CD4-positive, alpha-beta T cell (primary cell): ENCODE measurements at regions not wholly inside any gene's neighbourhood (a gene's known extent, or its start where the extent isn't known, plus 50 kb on each side); places are given as distances from the start of the nearest gene placed in this dataset.

Experiments used
- ATAC-seq: fragments of 200-7000 bp; cut with Tn5 transposase; one replicate; pipeline ENCODE4 v1.10.0; 2022; ENCODE audit warnings: mild to moderate bottlenecking; ENCODE audit not compliant: poor library complexity
- CTCF ChIA-PET: fragments of 350-600 bp; sonication (Branson Sonifier 250); formaldehyde crosslinking; loops from one replicate; lab custom pipeline; 2021; ENCODE audit warnings: antibody characterized with exemption, inconsistent platforms; lab: Charles Lee
- POLR2A ChIA-PET: fragments of 350-600 bp; sonication (Branson Sonifier 250); formaldehyde crosslinking; loops from one replicate; lab custom pipeline; 2021; ENCODE audit warnings: antibody characterized with exemption, inconsistent platforms; lab: Charles Lee
- DNase-seq, 14 experiments: peaks; one replicate each; pipeline ENCODE4 v3.0.0-alpha.2; 2013 to 2020; ENCODE audit warnings: mixed read lengths in 2 of 14
- H3K27ac ChIP-seq, 2 donors: one replicate each; pipeline versions ENCODE4 v1.5.1 to v1.7.0; 2013; ENCODE audit warnings: low read length in 2 of 2, low read depth in 1 of 2, mild to moderate bottlenecking in 1 of 2
- H3K27me3 ChIP-seq, 2 experiments: 1 replicate in 1 of 2; 2 replicates in 1 of 2; pipeline versions ENCODE4 v1.6.1 to v1.7.0; 2013; ENCODE audit warnings: low read length in 2 of 2, control low read depth in 1 of 2, mild to moderate bottlenecking in 1 of 2, moderate library complexity in 1 of 2; ENCODE audit not compliant: insufficient read depth in 2 of 2, control insufficient read depth in 1 of 2
- H3K36me3 ChIP-seq: one replicate; pipeline ENCODE4 v1.6.1; 2013; ENCODE audit warnings: low read length, control low read depth; ENCODE audit not compliant: insufficient read depth
- H3K4me1 ChIP-seq: one replicate; pipeline ENCODE4 v1.6.1; 2013; ENCODE audit warnings: low read length, control low read depth; ENCODE audit not compliant: insufficient read depth
- H3K4me3 ChIP-seq: one replicate; pipeline ENCODE4 v1.5.1; 2013; ENCODE audit warnings: mild to moderate bottlenecking, low read length, moderate library complexity
- H3K9me3 ChIP-seq, 2 experiments: 1 replicate in 1 of 2; 2 replicates in 1 of 2; pipeline versions ENCODE4 v1.6.1 to v1.7.0; 2013; ENCODE audit warnings: low read length in 2 of 2, mild to moderate bottlenecking in 2 of 2, control low read depth in 1 of 2, moderate library complexity in 1 of 2; ENCODE audit not compliant: control insufficient read depth in 1 of 2, insufficient read depth in 1 of 2
- H3K27ac Mint-ChIP-seq: one replicate; pipeline ENCODE4 v1.8.0; 2020; ENCODE audit warnings: mixed read lengths
- H3K27me3 Mint-ChIP-seq: one replicate; pipeline ENCODE4 v1.8.0; 2021; ENCODE audit warnings: mixed read lengths
- H3K36me3 Mint-ChIP-seq: one replicate; pipeline ENCODE4 v1.8.0; 2021; ENCODE audit warnings: low read depth, mixed read lengths
- H3K4me1 Mint-ChIP-seq: one replicate; pipeline ENCODE4 v1.8.0; 2021; ENCODE audit warnings: low read depth, mixed read lengths
- H3K4me3 Mint-ChIP-seq: one replicate; pipeline ENCODE4 v1.8.0; 2020; ENCODE audit warnings: mild to moderate bottlenecking, mixed read lengths
- H3K9me3 Mint-ChIP-seq: one replicate; pipeline ENCODE4 v1.8.0; 2020; ENCODE audit warnings: mixed read lengths
- intact Hi-C, 2 experiments: fragments of 100-400 bp; cut with DNase I in 1 of 2; cut with micrococcal nuclease in 1 of 2; formaldehyde crosslinking; loops; one replicate each; pipeline versions ENCODE4 v1.15.1 to v1.9.0; 2023 to 2025; cut with DNase I, micrococcal nuclease
- TF ChIP-seq, protein P1 (sequence below): fragments of 200-600 bp; IDR thresholded peaks from one replicate; pipeline ENCODE4 v1.8.0; 2022; ENCODE audit warnings: antibody characterized with exemption, mild to moderate bottlenecking

DNA sequence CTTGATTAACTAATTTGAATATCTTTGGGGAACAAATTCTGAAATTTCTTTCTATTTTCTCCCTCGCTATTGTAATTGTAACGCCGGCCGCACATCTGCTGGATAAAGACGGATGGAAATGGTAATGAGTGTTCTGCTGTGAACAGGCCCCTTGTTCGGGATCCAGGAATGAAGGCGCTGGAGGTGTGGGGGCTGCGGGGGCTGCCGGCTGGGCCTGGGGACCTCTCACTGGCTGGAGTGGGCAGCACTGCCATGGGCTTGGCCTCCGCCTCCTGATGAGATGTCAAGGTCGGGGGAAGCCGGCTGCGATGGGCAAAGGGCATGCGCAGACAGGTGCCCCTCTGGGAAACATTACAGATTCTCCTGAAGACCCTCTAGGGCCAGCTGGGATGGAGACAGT is 175.4 kb downstream of the PHETA1 start:
- Mint-ChIP-seq H3K36me3 (no peaks in the 10 kb centered on the region), H3K27me3 (peaks cover 15% of the 10 kb centered on the region), H3K4me1 (no peaks in the 10 kb centered on the region), H3K4me3 (no peak overlapping the region), H3K9me3 (no peaks in the 10 kb centered on the region), H3K27ac (no peak overlapping the region)
- CTCF ChIA-PET: no interaction called here
- Histone ChIP-seq H3K36me3 (no peaks in the 10 kb centered on the region), H3K9me3 (peaks cover 0 to 4% of the 10 kb centered on the region in 2 experiments), H3K4me3 (no peak overlapping the region), H3K27me3 (peaks cover 0 to 3% of the 10 kb centered on the region in 2 experiments), H3K4me1 (no peaks in the 10 kb centered on the region), H3K27ac (no peak overlapping the region)
- POLR2A ChIA-PET: no interaction called here
- no peak for ATAC-seq
- no peak for DNase-seq
- intact Hi-C loops: no loop called here
- TF ChIP-seq, protein P1, sequence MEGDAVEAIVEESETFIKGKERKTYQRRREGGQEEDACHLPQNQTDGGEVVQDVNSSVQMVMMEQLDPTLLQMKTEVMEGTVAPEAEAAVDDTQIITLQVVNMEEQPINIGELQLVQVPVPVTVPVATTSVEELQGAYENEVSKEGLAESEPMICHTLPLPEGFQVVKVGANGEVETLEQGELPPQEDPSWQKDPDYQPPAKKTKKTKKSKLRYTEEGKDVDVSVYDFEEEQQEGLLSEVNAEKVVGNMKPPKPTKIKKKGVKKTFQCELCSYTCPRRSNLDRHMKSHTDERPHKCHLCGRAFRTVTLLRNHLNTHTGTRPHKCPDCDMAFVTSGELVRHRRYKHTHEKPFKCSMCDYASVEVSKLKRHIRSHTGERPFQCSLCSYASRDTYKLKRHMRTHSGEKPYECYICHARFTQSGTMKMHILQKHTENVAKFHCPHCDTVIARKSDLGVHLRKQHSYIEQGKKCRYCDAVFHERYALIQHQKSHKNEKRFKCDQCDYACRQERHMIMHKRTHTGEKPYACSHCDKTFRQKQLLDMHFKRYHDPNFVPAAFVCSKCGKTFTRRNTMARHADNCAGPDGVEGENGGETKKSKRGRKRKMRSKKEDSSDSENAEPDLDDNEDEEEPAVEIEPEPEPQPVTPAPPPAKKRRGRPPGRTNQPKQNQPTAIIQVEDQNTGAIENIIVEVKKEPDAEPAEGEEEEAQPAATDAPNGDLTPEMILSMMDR: no peak

GRCh38 chr12:111193067-111193466 is 175.8 kb downstream of the PHETA1 start:
- Mint-ChIP-seq H3K36me3 (no peaks in the 10 kb centered on the region), H3K27ac (no peak overlapping the region), H3K4me1 (no peaks in the 10 kb centered on the region), H3K4me3 (no peak overlapping the region), H3K27me3 (peaks cover 15% of the 10 kb centered on the region), H3K9me3 (no peaks in the 10 kb centered on the region)
- TF ChIP-seq, protein P1: no peak
- H3K4me1 ChIP-seq: no peaks in the 10 kb centered on the region
- POLR2A ChIA-PET: no interaction called here
- intact Hi-C loops: no loop called here
- ATAC-seq (no peak), DNase-seq (no peak)
- H3K27ac ChIP-seq: no peak overlapping the region
- peaks cover 0 to 4% of the 10 kb centered on the region in 2 experiments for H3K9me3 ChIP-seq
- no peak overlapping the region for H3K4me3 ChIP-seq
- H3K27me3 ChIP-seq: peaks cover 0 to 3% of the 10 kb centered on the region in 2 experiments
- CTCF ChIA-PET: no interaction called here
- no peaks in the 10 kb centered on the region for H3K36me3 ChIP-seq

DNA sequence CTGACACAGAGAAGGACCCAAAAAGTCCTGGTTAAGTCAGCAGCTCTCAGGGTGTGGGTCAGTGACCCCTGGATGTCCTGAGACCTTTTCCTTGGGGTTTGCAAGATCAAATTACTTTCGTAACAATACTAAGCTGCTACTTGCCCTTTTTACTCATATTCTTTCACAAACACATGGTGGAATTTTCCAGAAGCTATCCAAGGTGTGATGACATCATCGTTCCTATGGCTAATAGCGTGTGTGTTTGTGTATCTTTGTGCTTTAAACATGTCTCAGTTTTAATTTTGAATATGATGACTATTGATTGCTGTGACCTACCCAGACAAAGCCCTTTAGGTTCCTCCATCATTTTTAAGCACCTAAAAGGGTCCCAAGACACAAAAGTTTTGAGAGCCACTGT is 176.2 kb downstream of the PHETA1 start:
- TF ChIP-seq, protein P1: no peak
- Mint-ChIP-seq H3K36me3 (no peaks in the 10 kb centered on the region), H3K27ac (no peak overlapping the region), H3K4me1 (no peaks in the 10 kb centered on the region), H3K4me3 (no peak overlapping the region), H3K27me3 (peaks cover 15% of the 10 kb centered on the region), H3K9me3 (no peaks in the 10 kb centered on the region)
- POLR2A ChIA-PET: no interaction called here
- Histone ChIP-seq H3K4me3 (no peak overlapping the region), H3K4me1 (no peaks in the 10 kb centered on the region), H3K27me3 (peaks cover 0 to 3% of the 10 kb centered on the region in 2 experiments), H3K9me3 (peaks cover 0 to 4% of the 10 kb centered on the region in 2 experiments), H3K27ac (no peak overlapping the region), H3K36me3 (no peaks in the 10 kb centered on the region)
- CTCF ChIA-PET: no interaction called here
- intact Hi-C loops: no loop called here
- ATAC-seq (no peak), DNase-seq (no peak)
